Upper lobe of left lung (tissue), 6 donors: ENCODE measurements at regions not wholly inside any gene's neighbourhood (a gene's known extent, or its start where the extent isn't known, plus 50 kb on each side); places are given as distances from the start of the nearest gene placed in this dataset.

Experiments
- ATAC-seq, 2 donors: fragments of 200-7000 bp; cut with Tn5 transposase; one replicate each; pipeline ENCODE4 v1.9.1; 2022; ENCODE audit warnings: mild to moderate bottlenecking in 2 of 2, moderate library complexity in 2 of 2; ENCODE audit not compliant: low FRiP score in 2 of 2
- DNase-seq, 2 donors: peaks; one replicate each; pipeline ENCODE4 v3.0.0-alpha.2; 2019 to 2020
- H3K27ac ChIP-seq, 4 donors: fragments of 200-600 bp; sonication (generic); one replicate each; pipeline ENCODE4 v1.5.1; 2016 to 2019
- H3K27me3 ChIP-seq, 4 donors: fragments of 200-600 bp; sonication (generic); one replicate each; pipeline ENCODE4 v1.5.1; 2017 to 2019
- H3K36me3 ChIP-seq, 4 donors: fragments of 200-600 bp; sonication (generic); one replicate each; pipeline ENCODE4 v1.5.1; 2016 to 2019
- H3K4me1 ChIP-seq, 4 donors: fragments of 200-600 bp; sonication (generic); one replicate each; pipeline ENCODE4 v1.5.1; 2018 to 2019
- H3K4me3 ChIP-seq, 4 donors: fragments of 200-600 bp; sonication (generic); one replicate each; pipeline ENCODE4 v1.5.1; 2017 to 2019; ENCODE audit warnings: mild to moderate bottlenecking in 2 of 4, moderate library complexity in 1 of 4
- H3K9me3 ChIP-seq, 4 donors: fragments of 200-600 bp; sonication (generic); one replicate each; pipeline ENCODE4 v1.5.1; 2018 to 2019
- EP300 ChIP-seq, 4 donors: sonication (generic); formaldehyde crosslinking; IDR thresholded peaks; one replicate each; pipeline ENCODE4 v1.5.1; 2017; ENCODE audit warnings: antibody characterized with exemption in 4 of 4, control low read depth in 2 of 4
- POLR2A ChIP-seq, 4 donors: fragments of 450-650 bp; IDR thresholded peaks; one replicate each; pipeline ENCODE4 v1.5.1; 2016 to 2017; ENCODE audit warnings: antibody characterized with exemption in 4 of 4, mild to moderate bottlenecking in 2 of 4
- POLR2AphosphoS5 ChIP-seq, 2 donors: sonication (generic); formaldehyde crosslinking; IDR thresholded peaks; one replicate each; pipeline ENCODE4 v1.5.1; 2017; ENCODE audit warnings: antibody characterized with exemption in 2 of 2
- WGBS, 2 donors: methylation state at CpG; one replicate each; pipeline ENCODE4 v1.1.5; 2017 to 2018; 5-methylcytosine and 5-hydroxymethylcytosine counted together
- TF ChIP-seq, protein P1 (sequence below), 6 experiments: fragments of 450-650 bp in 4 of 6; fragments of 200-600 bp in 2 of 6; sonication (generic) in 2 of 6; IDR thresholded peaks; one replicate each; pipeline ENCODE4 v1.5.1; 2016 to 2019; ENCODE audit warnings: antibody characterized with exemption in 6 of 6
- donor health status: DM: no; HTN: no; CAD: no; lungs with moderate emphysema.
- donor health status: DM: no; HTN: yes; CAD: no; lungs with severe emphysema.

DNA sequence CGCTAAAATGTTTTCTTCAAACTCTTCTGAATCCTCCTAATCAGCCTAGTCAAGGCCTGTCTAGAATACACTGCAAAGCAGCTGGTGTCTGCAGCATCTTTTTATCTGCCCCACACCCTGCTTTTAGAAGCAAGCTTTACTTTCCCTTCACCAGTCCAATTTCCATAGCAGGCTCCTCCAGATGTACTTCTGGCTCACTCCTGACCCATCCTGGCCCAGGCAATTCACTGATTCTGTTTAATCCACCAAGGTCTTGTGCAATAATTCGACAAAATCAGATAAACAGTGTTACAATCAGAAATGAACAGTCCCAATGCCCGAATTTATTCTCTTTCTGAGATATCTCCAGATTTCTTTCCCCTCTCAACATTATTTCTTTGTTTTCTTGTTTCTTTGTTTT lies 415.2 kb upstream of the SGCG start:
- WGBS, 2 donors: 46 to 59% methylated on average over 3 of the region's 3 CpGs
- H3K4me1 ChIP-seq: no peaks in the 10 kb centered on the region
- ATAC-seq (peak in 1 of 2 donors; percentile 50), DNase-seq (no peak)
- no peaks in the 10 kb centered on the region for H3K27me3 ChIP-seq
- H3K9me3 ChIP-seq: no peaks in the 10 kb centered on the region
- no peak overlapping the region for H3K27ac ChIP-seq
- TF ChIP-seq EP300 (IDR thresholded peaks at IDR 0.05) (no peak), POLR2A (IDR thresholded peaks at IDR 0.05) (no peak), POLR2AphosphoS5 (IDR thresholded peaks at IDR 0.05) (no peak)
- TF ChIP-seq, protein P1, sequence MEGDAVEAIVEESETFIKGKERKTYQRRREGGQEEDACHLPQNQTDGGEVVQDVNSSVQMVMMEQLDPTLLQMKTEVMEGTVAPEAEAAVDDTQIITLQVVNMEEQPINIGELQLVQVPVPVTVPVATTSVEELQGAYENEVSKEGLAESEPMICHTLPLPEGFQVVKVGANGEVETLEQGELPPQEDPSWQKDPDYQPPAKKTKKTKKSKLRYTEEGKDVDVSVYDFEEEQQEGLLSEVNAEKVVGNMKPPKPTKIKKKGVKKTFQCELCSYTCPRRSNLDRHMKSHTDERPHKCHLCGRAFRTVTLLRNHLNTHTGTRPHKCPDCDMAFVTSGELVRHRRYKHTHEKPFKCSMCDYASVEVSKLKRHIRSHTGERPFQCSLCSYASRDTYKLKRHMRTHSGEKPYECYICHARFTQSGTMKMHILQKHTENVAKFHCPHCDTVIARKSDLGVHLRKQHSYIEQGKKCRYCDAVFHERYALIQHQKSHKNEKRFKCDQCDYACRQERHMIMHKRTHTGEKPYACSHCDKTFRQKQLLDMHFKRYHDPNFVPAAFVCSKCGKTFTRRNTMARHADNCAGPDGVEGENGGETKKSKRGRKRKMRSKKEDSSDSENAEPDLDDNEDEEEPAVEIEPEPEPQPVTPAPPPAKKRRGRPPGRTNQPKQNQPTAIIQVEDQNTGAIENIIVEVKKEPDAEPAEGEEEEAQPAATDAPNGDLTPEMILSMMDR (IDR thresholded peaks at IDR 0.05): no peak
- H3K36me3 ChIP-seq: no peaks in the 10 kb centered on the region
- H3K4me3 ChIP-seq: no peak overlapping the region

DNA sequence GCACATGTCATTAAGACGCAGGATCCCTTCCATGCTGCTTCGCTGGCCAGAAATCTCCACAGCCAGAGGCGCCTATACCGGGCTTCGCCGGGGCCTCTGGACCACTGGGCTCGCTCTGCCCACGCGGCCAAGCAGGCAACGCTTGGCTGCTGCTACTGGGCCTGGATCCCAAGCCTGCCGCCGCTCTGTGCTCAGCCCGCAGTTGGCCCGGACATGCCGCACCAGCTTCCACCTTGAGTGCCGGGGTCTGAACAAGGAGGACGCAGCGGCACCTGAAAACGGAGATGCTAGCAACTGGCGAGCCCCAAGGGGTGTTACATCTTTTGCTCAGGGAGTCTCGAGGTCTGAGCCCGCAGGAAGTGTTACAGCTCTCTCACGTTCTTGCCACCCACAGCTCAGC lies 409.9 kb upstream of the SGCG start:
- Histone ChIP-seq H3K27me3 (no peaks in the 10 kb centered on the region), H3K4me3 (no peak overlapping the region), H3K27ac (no peak overlapping the region), H3K36me3 (no peaks in the 10 kb centered on the region), H3K4me1 (no peaks in the 10 kb centered on the region), H3K9me3 (no peaks in the 10 kb centered on the region)
- TF ChIP-seq POLR2A (IDR thresholded peaks at IDR 0.05) (no peak), EP300 (IDR thresholded peaks at IDR 0.05) (no peak), POLR2AphosphoS5 (IDR thresholded peaks at IDR 0.05) (no peak)
- TF ChIP-seq, protein P1 (IDR thresholded peaks at IDR 0.05): no peak
- 85 to 88% methylated on average over 7 to 23 of the region's 23 CpGs for WGBS, 2 donors
- DNase-seq (peak in 1 of 2 donors; percentile 66), ATAC-seq (no peak)

DNA sequence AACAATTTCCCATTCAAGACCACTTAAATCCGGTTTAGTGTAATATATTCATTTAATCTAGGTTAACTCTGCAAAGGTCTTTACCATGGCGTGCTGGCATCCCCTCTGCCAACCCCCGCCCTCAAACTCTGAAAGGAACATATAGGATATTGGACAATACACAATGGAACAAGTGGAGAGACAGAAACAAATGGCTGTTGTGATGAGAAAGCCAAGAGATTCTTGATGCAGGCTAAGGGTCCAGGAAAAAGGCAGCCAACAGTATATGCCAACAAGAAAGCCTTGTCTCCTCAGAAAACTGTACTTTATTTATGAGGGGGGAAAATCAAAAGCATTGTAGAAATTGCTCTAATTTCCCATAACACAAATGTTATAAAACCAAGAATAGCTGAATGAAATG lies 407.3 kb upstream of the SGCG start:
- no peaks in the 10 kb centered on the region for H3K27me3 ChIP-seq
- H3K4me1 ChIP-seq: no peaks in the 10 kb centered on the region

DNA sequence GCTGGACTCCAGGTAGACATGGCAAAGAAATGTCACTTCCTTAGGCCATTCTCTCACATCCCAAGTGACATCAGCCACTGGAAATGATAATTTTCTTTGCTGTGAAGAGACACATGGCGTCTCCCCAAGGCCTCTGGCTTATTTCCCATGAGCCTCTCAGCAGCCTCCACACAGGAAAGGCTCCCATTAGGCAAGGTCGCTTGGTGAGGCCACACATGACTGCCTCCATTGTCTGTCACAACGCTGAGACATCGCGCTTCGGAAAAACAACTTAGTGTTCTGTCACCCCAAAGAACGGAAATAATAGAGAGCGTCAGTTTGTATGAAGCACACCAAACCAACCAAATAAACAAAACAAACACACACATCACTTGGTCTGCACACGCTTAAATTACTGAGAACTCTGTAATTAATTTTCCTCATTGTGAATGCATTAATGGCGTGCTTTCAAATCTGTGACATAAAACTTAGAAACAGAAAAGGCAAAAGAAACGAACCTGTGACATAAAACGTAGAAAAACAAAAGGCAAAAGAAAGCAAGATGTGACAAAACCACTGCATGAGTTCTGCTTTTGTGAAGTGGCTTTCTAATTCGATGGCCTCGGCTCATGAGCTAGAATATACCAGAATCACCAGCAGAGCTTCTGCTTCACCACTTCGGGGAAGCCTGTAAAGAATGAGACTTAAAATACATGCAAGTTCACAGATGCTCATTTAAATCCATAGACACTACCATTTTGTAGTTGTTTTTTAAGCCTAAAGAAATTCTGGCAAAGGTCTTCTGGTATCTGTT lies 404.2 kb upstream of the SGCG start:
- Histone ChIP-seq H3K9me3 (no peaks in the 10 kb centered on the region), H3K4me3 (no peak overlapping the region), H3K36me3 (no peaks in the 10 kb centered on the region), H3K4me1 (no peaks in the 10 kb centered on the region), H3K27ac (no peak overlapping the region), H3K27me3 (no peaks in the 10 kb centered on the region)
- DNase-seq (no peak), ATAC-seq (no peak)
- TF ChIP-seq, protein P1 (IDR thresholded peaks at IDR 0.05): no peak
- TF ChIP-seq EP300 (IDR thresholded peaks at IDR 0.05) (no peak), POLR2A (IDR thresholded peaks at IDR 0.05) (no peak), POLR2AphosphoS5 (IDR thresholded peaks at IDR 0.05) (no peak)
- WGBS, 2 donors: 81 to 91% methylated on average over 15 of the region's 15 CpGs

More for the DNA sequence above, 407.3 kb upstream of the SGCG start:
- WGBS, 2 donors: 57 to 78% methylated on average over 3 of the region's 3 CpGs
- no peak for TF ChIP-seq EP300 (IDR thresholded peaks at IDR 0.05)
- TF ChIP-seq, protein P1 (IDR thresholded peaks at IDR 0.05): no peak
- no peak for TF ChIP-seq POLR2A (IDR thresholded peaks at IDR 0.05)
- TF ChIP-seq POLR2AphosphoS5 (IDR thresholded peaks at IDR 0.05): no peak
- DNase-seq (no peak), ATAC-seq (no peak)
- H3K36me3 ChIP-seq: no peaks in the 10 kb centered on the region
- H3K4me3 ChIP-seq: no peak overlapping the region
- no peak overlapping the region for H3K27ac ChIP-seq
- H3K9me3 ChIP-seq: no peaks in the 10 kb centered on the region

DNA sequence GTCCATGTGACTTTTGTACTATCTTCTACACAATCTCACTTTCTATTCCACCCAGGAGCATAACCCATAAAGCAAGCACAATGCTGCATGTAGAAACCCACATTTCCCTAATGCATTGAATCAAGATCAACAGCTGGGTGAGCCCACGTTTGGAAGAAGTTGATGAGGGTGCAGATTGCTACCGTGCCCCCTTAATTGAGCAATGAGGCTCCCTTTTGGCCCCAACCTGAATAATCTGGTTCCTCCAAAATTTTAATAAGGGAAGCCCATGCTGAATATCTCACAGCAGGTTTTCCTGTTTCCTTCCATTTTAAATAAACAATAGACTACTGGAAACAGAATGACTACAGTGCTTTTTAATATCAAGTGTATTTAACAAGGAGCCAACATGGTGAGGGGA lies 403.6 kb upstream of the SGCG start:
- 27 to 36% methylated on average over 2 of the region's 2 CpGs for WGBS, 2 donors

More for the DNA sequence above, 403.6 kb upstream of the SGCG start:
- no peak for DNase-seq
- Histone ChIP-seq H3K27ac (no peak overlapping the region), H3K27me3 (no peaks in the 10 kb centered on the region), H3K4me3 (no peak overlapping the region), H3K4me1 (no peaks in the 10 kb centered on the region), H3K36me3 (no peaks in the 10 kb centered on the region), H3K9me3 (no peaks in the 10 kb centered on the region)
- no peak for ATAC-seq
- TF ChIP-seq POLR2AphosphoS5 (IDR thresholded peaks at IDR 0.05) (no peak), POLR2A (IDR thresholded peaks at IDR 0.05) (no peak), EP300 (IDR thresholded peaks at IDR 0.05) (no peak)
- TF ChIP-seq, protein P1 (IDR thresholded peaks at IDR 0.05): no peak
